HG03457 (cell line): ENCODE measurements at regions not wholly inside any gene's neighbourhood (a gene's known extent, or its start where the extent isn't known, plus 50 kb on each side); places are given as distances from the start of the nearest gene placed in this dataset.

Experiments used
- ATAC-seq: cut with Tn5 transposase; IDR thresholded peaks from one replicate; pipeline ENCODE4 v1.9.1; 2021; ENCODE audit warnings: moderate number of reproducible peaks; ENCODE audit not compliant: unreplicated experiment

DNA sequence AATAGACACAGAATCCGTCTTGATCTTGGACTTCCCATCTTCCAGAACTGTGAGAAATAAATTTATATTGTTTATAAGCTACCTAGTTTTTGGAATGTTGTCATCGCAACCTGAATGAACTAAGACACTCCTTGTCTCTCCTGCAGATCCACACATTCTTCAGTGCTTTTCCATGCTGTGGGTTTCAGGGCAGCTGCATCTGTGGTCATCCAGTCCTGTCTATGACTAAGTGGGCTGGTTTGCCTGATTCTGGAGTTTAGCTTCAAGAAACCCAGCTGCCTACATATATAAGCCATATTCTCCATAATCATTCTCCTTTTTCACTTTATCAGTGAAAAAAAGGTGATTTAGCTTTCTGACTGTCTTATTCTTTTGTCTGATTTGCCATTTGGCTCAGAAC lies 170.3 kb upstream of the KIT start:
- no peak for ATAC-seq

DNA sequence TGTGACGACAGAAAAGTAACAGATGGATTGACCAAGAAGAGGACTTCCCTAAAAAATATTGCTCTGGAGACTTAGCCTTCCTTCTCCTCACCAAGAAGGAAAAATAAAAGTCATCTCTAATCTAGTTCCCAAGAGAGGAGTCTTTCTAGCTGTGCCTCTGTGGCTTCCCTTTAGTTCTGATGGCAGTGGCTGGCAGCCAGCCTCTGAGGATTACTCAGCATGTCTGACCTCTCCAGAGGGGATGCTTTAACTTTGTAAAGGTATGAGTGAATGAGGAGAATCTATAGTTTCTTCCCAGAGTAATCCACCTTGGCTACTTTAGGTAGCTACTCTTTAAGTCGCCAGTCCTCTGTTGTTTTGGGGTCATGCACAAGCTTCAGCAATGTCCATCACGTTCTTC lies 163.9 kb upstream of the KIT start:
- ATAC-seq, result no peak

DNA sequence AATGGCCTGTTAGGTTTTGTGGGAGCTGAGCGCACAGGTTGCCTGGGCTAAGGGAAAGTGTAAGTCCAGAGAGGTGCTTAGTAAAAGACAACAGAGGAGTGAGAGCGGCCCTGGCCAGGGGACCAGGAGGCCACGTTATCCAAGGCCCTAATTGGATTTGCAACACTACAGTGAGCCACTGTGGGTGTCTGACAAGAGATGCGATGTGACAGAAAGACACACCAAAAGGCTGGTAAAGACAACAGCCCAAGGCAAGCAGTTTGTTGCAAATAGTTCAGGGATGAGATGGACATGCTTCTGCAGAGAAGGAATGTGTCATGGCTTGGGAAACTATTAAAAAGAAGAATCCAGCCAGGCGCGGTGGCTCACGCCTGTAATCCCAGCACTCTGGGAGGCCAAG lies 162.7 kb upstream of the KIT start:
- ATAC-seq, result no peak

DNA sequence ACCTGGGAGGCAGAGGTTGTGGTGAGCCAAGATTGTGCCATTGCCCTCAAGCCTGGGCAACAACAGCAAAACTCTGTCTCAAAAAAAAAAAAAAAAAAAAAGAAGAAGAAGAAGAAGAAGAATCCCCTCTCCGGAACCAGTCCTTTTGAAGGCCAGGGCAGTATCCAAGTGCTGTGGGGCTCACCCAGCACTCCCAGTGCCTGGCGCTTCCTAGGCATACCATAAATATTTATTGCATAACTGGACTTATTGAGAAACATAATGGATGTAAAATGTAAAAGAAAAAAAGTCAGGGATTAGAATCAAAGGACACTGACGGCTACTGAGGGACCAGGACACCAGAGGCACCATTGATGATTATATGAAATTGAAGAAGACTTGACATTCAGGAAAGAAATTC lies 162.1 kb upstream of the KIT start:
- ATAC-seq, result no peak

DNA sequence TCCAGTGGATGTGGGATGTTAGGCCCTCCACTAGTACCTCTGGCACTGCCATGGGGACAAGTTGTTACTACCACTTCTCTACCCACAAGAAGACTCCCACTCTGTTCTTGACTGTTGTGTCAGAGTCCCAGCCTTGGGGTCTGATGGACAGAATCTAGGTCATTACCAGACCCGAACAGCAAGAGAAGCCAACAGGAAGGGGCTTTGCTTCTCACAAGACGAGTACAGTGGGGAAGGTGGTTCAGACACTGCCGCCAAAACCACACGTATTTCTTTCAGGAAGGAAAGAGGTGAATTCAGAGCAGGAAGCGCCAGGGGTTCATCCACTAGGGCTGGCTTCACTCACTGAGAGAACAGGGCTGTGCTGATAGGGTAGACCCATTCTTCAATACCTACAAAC lies 161.3 kb upstream of the KIT start:
- no peak for ATAC-seq

DNA sequence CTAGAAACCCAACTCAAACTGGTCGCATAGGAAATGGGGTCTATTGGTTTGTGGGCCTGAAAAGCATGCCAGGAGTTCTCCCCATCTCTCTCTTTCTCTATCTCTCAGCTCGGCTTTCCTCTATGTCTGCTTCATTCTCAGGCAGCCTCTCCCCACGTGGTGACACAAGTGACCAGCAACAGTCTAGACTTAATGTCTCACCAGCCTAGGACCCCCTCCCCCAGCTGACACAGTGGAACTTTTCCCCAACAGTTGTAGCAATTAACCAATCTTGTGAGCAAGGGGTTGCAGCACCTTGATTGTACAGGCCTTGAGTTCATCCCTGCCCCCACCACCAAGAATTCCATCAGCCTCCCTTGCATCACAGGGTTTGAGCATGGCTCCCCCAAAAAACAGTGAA lies 159.8 kb upstream of the KIT start:
- ATAC-seq, result no peak

DNA sequence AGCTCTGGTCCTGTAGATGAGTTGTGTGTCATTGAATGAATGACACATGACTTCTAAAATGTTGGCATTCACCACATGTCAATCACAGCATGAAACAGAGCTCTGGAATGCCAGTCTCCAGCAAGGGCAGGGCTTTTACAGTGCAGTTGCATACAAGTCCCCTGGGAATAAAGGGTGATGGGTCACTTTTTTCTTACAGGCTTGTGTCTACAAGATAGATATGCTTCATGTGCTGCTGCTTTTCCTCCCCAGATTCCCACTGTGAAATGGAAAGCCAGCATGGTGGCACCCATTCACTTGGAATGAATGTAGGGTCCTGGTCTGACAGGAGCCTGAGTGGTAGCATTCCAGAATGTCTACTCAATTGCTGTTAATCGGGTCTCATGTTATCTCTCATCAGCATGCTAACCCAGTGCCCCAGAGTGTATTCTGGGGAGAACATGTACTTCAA lies 159.1 kb upstream of the KIT start:
- no peak for ATAC-seq

DNA sequence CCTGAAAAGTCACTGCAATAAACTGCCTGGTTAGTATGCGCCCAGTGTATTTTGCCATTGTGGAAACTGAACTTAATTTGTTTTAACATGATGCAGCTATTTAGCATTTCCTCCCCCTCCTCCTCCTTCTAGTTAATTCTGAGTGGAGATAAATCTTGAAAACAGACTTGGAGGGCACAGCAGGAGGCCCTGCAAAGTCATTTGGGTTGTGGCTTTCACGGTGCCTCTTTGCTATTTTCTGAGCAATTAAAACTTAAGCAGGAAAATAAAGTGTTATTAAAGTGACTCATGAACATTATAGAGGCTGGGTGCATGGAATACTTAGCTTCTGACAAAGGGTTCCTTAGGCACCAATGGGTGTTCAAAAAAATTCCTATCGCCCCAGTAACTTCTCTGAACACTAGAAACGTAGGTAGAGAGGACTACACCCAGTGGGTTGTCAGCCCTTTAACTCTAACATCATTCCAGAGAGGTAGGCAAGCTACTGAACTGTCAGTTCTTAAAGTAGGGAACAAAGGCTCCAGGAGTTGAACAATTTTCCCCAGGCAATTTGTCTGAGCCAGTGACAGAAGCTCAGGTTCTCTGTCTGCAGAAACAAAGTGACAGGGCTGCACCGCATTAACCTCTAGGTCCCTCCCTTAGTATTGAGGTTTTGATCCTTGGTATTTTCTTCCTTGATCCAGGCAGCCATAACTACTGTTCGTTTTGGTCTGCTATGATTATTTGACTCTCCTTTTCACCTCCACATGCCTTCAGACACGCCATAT lies 158.3 kb upstream of the KIT start:
- ATAC-seq, result no peak

DNA sequence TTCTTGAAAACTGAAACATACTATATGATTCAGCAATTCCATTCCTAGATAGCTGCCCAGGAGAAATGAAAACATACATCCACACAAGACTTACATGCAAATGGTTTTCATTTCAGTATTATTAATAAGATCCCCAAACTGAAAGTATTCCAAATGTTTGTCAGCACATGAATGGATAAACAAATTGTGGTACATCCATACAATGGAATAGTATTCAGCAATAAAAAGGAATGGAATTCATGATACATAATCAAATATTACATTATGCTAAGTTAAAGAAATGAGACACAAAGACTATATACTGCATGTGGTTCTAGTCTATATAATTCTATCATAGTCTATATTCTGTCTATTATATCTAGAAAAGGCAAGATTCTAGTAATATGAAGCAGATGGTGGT lies 152.4 kb upstream of the KIT start:
- ATAC-seq, result no peak

DNA sequence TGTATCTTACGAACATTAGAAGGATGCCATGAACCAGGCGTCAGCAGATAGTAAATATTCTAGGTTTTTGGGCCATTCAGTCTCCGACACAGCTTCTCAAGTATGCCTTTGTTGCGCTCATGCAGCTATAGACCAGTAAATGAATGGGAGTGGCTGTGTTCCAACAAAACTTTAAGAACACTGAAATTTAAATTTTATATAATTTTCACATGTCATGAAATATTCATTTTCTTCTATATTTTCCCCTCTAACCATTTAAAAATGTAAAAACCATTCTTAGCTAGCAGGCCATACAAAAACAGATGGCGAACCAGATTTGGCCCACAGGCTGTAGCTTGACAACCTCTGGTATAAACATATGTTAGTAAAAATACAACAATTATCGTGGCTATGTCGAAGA lies 151.8 kb upstream of the KIT start:
- no peak for ATAC-seq

DNA sequence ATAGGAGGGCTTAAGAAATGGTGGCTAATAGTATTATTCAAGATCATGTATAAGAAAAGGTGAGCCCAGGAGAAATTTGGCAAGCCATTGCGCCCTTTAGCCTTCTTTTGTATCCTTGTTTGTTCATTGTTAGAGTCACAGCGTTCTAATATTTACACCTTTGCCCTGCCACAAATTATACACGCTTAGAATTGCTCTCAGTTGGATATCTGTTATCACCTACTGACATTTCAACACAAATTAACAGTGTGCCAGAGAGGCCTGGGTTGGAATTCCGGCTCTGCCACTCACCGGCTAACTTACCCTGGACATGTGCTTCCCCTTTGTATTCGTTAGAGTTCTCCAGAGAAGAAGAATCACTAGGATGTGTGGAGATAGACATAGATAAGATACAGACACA lies 148.7 kb upstream of the KIT start:
- ATAC-seq, result no peak

DNA sequence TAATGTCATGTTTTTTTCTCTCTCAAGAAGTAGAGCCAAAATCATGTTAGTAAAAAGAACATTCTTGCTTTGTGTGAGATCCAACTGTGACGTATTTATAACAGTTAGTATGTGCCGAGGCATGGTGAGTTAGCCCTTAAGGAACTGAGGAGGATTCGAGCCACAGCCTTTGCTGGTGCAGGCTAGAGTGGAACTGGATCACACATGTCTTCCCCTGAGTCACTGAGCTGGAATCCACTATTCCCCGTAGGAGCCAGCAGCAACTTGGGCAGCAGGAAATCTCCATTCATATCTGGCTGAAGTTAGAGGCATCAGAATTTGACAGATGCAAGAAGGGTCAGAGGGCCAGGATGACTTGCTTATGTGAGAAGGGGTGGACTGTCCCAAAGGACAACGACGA lies 144.6 kb upstream of the KIT start:
- no peak for ATAC-seq

DNA sequence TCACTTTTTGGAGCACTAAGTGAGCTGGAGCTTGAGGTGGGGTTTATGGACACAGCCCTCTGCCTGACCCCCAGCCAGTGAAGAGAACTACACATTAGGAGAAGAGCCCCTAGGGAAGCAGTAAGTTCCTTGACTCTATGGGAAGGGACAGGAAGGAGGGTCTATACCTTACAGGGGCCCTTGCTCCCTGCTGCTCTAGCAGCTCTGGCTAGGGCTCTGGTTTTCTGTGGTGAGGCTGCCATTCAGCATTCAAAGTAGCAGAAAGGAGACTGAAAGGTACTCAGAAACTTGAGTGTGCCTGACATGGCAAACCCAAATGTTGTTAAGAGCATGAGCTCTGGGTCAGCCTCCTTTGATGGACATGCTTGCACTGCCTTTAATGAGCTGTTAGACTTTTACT lies 144.0 kb upstream of the KIT start:
- ATAC-seq, result no peak

DNA sequence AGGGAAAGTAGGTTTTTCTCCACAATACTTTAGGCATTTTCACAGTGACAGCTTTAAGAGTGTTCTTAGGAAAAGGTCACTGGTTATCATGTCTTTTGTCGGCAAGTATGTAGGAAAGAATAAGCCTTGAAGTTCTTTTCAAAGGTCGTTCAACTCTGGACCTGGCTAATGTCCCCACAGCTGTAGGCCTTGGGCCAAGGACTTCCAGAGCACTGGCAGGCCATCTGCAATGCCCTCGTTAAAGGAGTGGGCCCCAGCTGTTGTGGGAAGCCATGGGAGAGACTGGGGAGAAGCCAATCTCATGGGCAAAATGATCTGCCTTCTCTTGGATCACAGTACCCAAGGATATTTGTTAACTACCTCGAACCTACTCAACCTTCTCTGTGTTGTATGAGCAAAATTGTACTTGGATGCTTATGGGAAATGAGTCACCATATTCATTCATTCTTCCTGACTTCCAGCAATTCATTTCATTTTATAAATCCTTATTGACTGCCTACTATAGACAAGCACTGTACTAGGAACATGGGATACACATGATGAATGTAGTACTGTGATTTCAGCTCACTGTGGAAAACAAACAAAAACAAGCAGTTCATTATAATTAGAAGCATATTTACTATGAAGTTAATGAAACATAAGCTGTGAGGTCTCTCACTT lies 141.1 kb upstream of the KIT start:
- no peak for ATAC-seq

DNA sequence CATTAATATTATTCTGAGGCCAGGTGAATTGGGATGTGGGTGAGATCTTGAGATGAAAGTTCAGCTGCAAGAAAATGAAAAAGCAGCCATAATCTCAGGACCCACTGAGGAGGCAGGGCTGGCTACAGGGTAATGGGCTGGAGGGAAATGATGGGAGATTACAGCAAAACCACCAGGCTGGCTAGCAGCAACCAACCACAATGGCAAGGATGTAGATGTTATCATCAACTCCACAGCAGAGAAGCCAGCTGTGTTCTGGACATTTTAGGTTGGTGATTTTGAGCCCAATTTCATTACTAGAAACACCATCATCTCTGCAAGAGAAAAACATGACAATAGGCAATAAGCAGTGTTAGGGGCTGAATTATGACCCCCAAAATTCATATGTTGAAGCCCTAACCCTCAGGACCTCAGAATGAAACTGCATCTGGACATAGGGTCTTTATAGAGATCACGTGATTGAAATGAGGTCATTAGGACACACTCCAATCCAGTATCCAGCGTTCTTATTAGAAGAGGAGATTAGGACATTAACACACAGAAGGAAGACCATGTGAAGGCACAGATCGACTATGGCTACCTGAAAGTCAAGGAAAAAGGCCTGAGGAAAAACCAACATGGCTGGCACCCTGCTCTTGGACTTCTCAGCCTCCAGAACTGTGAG lies 139.8 kb upstream of the KIT start:
- no peak for ATAC-seq

DNA sequence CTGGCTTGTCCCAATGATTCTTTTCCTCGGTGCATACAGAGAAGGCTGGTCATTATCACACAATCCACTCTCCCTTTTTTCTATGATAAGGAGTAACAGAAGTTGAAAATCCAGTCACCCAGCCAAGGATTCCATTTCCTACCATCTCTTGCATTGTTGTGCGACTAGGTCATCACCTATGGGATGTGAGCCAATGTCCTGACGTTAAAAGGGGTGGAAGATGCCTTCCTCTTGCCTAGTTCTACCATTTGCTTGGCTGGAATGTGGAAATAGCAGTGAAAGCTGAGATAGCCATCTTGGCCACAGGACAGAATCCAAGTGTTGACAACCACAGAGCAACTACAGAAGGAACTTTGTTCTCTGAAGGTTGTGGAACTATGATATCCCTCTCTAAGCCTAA lies 132.2 kb upstream of the KIT start:
- ATAC-seq, result no peak

DNA sequence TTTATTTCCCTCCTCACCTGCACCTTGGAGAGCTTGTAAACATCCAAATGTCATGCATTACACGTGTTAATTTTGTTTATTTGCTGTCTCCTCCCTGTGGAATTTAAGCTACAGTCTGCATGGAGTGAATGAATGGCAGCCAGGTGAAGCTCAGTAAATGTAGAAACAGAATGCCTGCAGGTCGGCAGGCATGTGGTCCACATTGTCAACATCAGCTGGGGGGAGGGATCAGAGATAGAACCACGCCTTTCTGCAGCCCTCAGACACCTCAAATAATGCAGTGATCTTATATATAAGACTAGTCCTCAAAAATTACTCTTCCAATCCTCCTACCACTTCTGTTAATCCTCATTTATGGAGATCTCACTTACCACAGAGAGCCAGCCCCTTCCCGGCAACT lies 131.2 kb upstream of the KIT start:
- no peak for ATAC-seq

DNA sequence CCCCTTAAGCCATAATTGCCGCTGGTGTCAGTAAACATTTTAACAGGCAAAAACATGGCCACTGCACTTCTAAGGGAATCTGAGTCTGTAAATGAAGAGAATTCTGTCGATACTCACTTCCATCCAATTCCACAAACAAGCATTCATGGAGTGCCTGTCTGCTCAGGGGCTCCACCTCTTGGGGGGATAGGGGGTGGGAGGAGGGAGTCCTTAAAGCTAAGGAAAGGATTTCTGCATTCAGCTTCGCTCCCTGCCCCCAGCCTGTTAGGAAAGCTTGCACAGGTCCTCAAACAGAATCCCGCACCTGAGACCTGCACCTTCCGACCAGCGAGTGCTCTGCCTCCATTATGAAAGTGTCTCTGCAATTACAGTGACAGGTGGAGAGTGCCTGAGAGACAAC lies 130.2 kb upstream of the KIT start:
- ATAC-seq, result no peak

DNA sequence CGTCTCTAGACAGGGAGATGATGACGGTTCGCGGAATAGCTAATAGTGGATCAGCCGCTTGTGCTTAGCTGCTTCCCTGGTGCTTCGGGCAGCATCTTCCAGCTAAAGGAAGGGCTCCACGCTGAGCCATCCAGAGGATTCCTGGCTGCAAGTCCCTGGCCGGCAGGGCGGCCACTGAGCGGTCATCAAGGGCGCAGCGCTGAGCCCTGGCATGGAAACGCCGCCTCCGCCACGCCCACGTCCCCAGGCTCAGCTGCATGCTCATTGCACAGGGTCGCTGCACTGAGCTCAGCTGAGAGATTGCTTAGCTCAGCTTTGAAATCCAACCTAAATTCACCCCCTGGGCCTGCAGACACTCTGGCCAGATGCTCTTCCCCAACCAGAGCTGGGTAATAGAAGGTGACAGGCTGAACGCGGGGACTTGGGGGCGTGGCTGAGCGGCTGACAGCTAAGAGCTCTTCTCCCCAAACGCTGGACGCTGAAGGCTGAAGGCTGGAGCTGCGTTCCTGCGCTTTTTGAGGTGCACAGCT lies 118.2 kb upstream of the KIT start:
- ATAC-seq, result no peak

DNA sequence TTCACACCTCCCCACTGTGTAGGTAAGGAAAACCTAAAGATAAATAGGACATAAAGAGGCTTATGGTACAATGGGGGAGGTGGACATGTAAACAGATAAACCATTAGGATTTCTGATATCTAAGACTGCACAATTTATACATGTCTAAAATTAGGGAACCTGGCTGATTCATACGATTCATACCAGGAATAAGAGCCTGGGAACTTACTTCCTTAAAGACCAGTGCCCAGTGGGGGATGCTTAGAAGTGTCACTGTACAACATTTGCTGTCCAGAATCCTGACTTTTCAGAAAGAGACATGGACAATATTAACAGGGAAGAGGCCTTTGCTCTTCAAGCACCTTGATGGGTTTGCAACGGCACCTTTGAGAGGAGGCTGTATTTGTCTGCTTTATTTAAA lies 116.8 kb upstream of the KIT start:
- no peak for ATAC-seq

DNA sequence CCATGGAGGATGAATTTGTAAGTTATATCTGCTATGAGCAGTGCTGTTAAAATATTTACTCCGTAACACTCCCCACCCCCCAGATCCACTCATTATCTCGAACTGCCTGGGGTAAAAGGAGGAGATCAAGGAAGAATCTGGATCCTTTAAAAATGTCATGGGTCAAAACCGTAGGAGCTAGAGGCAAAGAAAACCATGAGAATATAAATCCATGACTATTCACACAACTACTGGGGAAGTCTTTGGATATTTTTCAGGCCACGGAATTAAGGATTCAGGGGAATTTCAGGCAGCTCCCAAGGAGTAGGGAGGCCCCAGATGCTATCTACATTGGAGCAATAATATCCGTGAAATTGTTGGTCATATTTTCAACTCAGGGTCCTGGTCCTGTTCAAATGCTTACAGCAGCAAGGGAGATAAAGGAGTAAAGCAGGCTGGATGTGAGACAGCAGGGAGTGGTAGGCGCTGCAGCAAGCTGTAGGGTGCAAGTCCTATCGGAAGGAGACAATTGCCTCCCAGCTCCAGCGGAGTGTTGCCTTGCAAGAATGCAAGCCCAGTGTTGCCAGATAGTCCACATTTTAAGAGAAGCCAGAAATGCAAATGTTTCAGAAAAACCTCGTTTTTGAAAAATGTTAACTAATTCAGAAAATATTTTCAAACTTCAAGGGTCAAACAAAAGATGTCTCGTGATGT lies 116.2 kb upstream of the KIT start:
- ATAC-seq, result no peak

DNA sequence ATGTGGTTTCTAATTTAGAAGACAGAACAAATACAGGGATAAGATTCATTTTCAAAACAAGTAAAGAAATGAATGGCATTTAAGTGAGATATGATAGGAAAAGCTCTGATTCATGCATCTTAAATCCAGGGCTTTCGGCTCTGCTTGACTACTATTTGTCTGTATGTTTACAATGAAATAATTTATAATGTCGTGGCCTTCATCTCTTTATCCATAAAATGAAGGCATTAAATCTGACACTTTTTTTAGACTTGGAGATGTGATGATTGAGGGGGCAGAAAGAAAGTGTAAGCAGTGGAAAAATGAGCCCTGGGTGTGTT lies 115.7 kb upstream of the KIT start:
- ATAC-seq, result no peak
